Activated T-cell treated with anti-CD3 and anti-CD28 coated beads, Interleukin-2, amount 50 U/mL, for 24 hours (primary cell): ENCODE measurements at regions not wholly inside any gene's neighbourhood (a gene's known extent, or its start where the extent isn't known, plus 50 kb on each side); places are given as distances from the start of the nearest gene placed in this dataset.

Experiments used
- DNase-seq: peaks from one replicate; pipeline ENCODE4 v3.0.0-alpha.2; 2020
- H3K27ac Mint-ChIP-seq: 2 replicates; pipeline ENCODE4 v1.8.0; 2020; ENCODE audit warnings: mild to moderate bottlenecking, mixed read lengths
- H3K27me3 Mint-ChIP-seq: 2 replicates; pipeline ENCODE4 v1.8.0; 2020; ENCODE audit warnings: mixed read lengths
- H3K36me3 Mint-ChIP-seq: 2 replicates; pipeline ENCODE4 v1.8.0; 2020; ENCODE audit warnings: low read depth, mixed read lengths
- H3K4me1 Mint-ChIP-seq: 2 replicates; pipeline ENCODE4 v1.8.0; 2020; ENCODE audit warnings: low read depth, mixed read lengths
- H3K4me3 Mint-ChIP-seq: 2 replicates; pipeline ENCODE4 v1.8.0; 2020; ENCODE audit warnings: mild to moderate bottlenecking, moderate library complexity, mixed read lengths
- H3K9me3 Mint-ChIP-seq: 2 replicates; pipeline ENCODE4 v1.8.0; 2020; ENCODE audit warnings: mixed read lengths

- H3K27me3 Mint-ChIP-seq = no peaks in the 10 kb centered on the region
- H3K4me1 Mint-ChIP-seq = no peaks in the 10 kb centered on the region
- peaks cover 26% of the 10 kb centered on the region for H3K9me3 Mint-ChIP-seq
- H3K4me3 Mint-ChIP-seq = no peak overlapping the region
- no peak overlapping the region for H3K27ac Mint-ChIP-seq
- no peaks in the 10 kb centered on the region for H3K36me3 Mint-ChIP-seq
- DNase-seq = no peak
Measured at GRCh38 chr2:123687064-123687463, 338.0 kb upstream of the CNTNAP5 start.

GRCh38 chr2:123688231-123688940 is 336.7 kb upstream of the CNTNAP5 start:
- no peak for DNase-seq
- Mint-ChIP-seq H3K27ac (no peak overlapping the region), H3K9me3 (peaks cover 27% of the 10 kb centered on the region), H3K27me3 (no peaks in the 10 kb centered on the region), H3K4me3 (no peak overlapping the region), H3K4me1 (no peaks in the 10 kb centered on the region), H3K36me3 (no peaks in the 10 kb centered on the region)

GRCh38 chr2:123692121-123692520 is 333.0 kb upstream of the CNTNAP5 start:
- H3K27ac Mint-ChIP-seq = no peak overlapping the region

GRCh38 chr2:123693836-123694235 is 331.3 kb upstream of the CNTNAP5 start:
- Mint-ChIP-seq H3K27ac (no peak overlapping the region), H3K4me3 (no peak overlapping the region), H3K27me3 (no peaks in the 10 kb centered on the region), H3K4me1 (no peaks in the 10 kb centered on the region), H3K9me3 (peaks cover 19% of the 10 kb centered on the region), H3K36me3 (no peaks in the 10 kb centered on the region)
- DNase-seq = no peak

More at GRCh38 chr2:123692121-123692520, 333.0 kb upstream of the CNTNAP5 start:
- Mint-ChIP-seq H3K36me3 (no peaks in the 10 kb centered on the region), H3K9me3 (peaks cover 20% of the 10 kb centered on the region), H3K4me1 (no peaks in the 10 kb centered on the region), H3K4me3 (no peak overlapping the region), H3K27me3 (no peaks in the 10 kb centered on the region)
- DNase-seq = no peak

GRCh38 chr2:123695426-123695825 is 329.7 kb upstream of the CNTNAP5 start:
- DNase-seq = no peak
- no peak overlapping the region for H3K27ac Mint-ChIP-seq

GRCh38 chr2:123696021-123696420 is 329.1 kb upstream of the CNTNAP5 start:
- DNase-seq = no peak
- Mint-ChIP-seq H3K4me1 (no peaks in the 10 kb centered on the region), H3K27me3 (no peaks in the 10 kb centered on the region), H3K27ac (no peak overlapping the region), H3K36me3 (no peaks in the 10 kb centered on the region), H3K9me3 (peaks cover 19% of the 10 kb centered on the region), H3K4me3 (no peak overlapping the region)

More at GRCh38 chr2:123695426-123695825, 329.7 kb upstream of the CNTNAP5 start:
- peaks cover 19% of the 10 kb centered on the region for H3K9me3 Mint-ChIP-seq
- no peaks in the 10 kb centered on the region for H3K4me1 Mint-ChIP-seq
- H3K36me3 Mint-ChIP-seq = no peaks in the 10 kb centered on the region
- no peak overlapping the region for H3K4me3 Mint-ChIP-seq
- no peaks in the 10 kb centered on the region for H3K27me3 Mint-ChIP-seq

- Mint-ChIP-seq H3K36me3 (no peaks in the 10 kb centered on the region), H3K27ac (no peak overlapping the region), H3K9me3 (peaks cover 17% of the 10 kb centered on the region), H3K4me1 (no peaks in the 10 kb centered on the region), H3K4me3 (no peak overlapping the region), H3K27me3 (no peaks in the 10 kb centered on the region)
- DNase-seq = no peak
Measured at GRCh38 chr2:123696799-123697410, 328.2 kb upstream of the CNTNAP5 start.

- H3K9me3 Mint-ChIP-seq = peaks cover 8% of the 10 kb centered on the region
- no peak for DNase-seq
- H3K27ac Mint-ChIP-seq = no peak overlapping the region
- no peaks in the 10 kb centered on the region for H3K36me3 Mint-ChIP-seq
- no peak overlapping the region for H3K4me3 Mint-ChIP-seq
- no peaks in the 10 kb centered on the region for H3K4me1 Mint-ChIP-seq
- no peaks in the 10 kb centered on the region for H3K27me3 Mint-ChIP-seq
Measured at GRCh38 chr2:123715467-123715982, 309.6 kb upstream of the CNTNAP5 start.

GRCh38 chr2:123717636-123718334 is 307.3 kb upstream of the CNTNAP5 start:
- H3K4me1 Mint-ChIP-seq = no peaks in the 10 kb centered on the region
- H3K9me3 Mint-ChIP-seq = peaks cover 6% of the 10 kb centered on the region
- no peaks in the 10 kb centered on the region for H3K27me3 Mint-ChIP-seq
- no peak for DNase-seq
- no peak overlapping the region for H3K4me3 Mint-ChIP-seq
- H3K36me3 Mint-ChIP-seq = no peaks in the 10 kb centered on the region
- no peak overlapping the region for H3K27ac Mint-ChIP-seq

- no peak overlapping the region for H3K27ac Mint-ChIP-seq
- H3K9me3 Mint-ChIP-seq = peaks cover 6% of the 10 kb centered on the region
- no peak for DNase-seq
Measured at GRCh38 chr2:123720760-123721159, 304.3 kb upstream of the CNTNAP5 start.

GRCh38 chr2:123723706-123724105 is 301.4 kb upstream of the CNTNAP5 start:
- Mint-ChIP-seq H3K27me3 (no peaks in the 10 kb centered on the region), H3K4me1 (no peaks in the 10 kb centered on the region), H3K36me3 (no peaks in the 10 kb centered on the region), H3K4me3 (no peak overlapping the region), H3K9me3 (peaks cover 12% of the 10 kb centered on the region), H3K27ac (no peak overlapping the region)
- DNase-seq = no peak

More at GRCh38 chr2:123720760-123721159, 304.3 kb upstream of the CNTNAP5 start:
- Mint-ChIP-seq H3K27me3 (no peaks in the 10 kb centered on the region), H3K4me1 (no peaks in the 10 kb centered on the region), H3K36me3 (no peaks in the 10 kb centered on the region), H3K4me3 (no peak overlapping the region)

- H3K27me3 Mint-ChIP-seq = no peaks in the 10 kb centered on the region
- no peak overlapping the region for H3K27ac Mint-ChIP-seq
- peaks cover 10% of the 10 kb centered on the region for H3K9me3 Mint-ChIP-seq
- H3K4me1 Mint-ChIP-seq = no peaks in the 10 kb centered on the region
- no peak overlapping the region for H3K4me3 Mint-ChIP-seq
- H3K36me3 Mint-ChIP-seq = no peaks in the 10 kb centered on the region
- DNase-seq = no peak
Measured at GRCh38 chr2:123732563-123732962, 292.5 kb upstream of the CNTNAP5 start.

GRCh38 chr2:123737371-123737770 is 287.7 kb upstream of the CNTNAP5 start:
- Mint-ChIP-seq H3K27me3 (no peaks in the 10 kb centered on the region), H3K27ac (no peak overlapping the region), H3K4me3 (no peak overlapping the region), H3K9me3 (peaks cover 5% of the 10 kb centered on the region), H3K36me3 (no peaks in the 10 kb centered on the region), H3K4me1 (no peaks in the 10 kb centered on the region)
- no peak for DNase-seq

GRCh38 chr2:123738643-123739042 is 286.4 kb upstream of the CNTNAP5 start:
- Mint-ChIP-seq H3K4me1 (no peaks in the 10 kb centered on the region), H3K36me3 (no peaks in the 10 kb centered on the region), H3K27ac (no peak overlapping the region), H3K27me3 (no peaks in the 10 kb centered on the region), H3K9me3 (peaks cover 7% of the 10 kb centered on the region), H3K4me3 (no peak overlapping the region)
- DNase-seq = no peak

- Mint-ChIP-seq H3K27me3 (no peaks in the 10 kb centered on the region), H3K36me3 (no peaks in the 10 kb centered on the region), H3K4me1 (no peaks in the 10 kb centered on the region), H3K9me3 (peaks cover 3% of the 10 kb centered on the region), H3K27ac (no peak overlapping the region), H3K4me3 (no peak overlapping the region)
- DNase-seq = no peak
Measured at GRCh38 chr2:123746006-123746405, 279.1 kb upstream of the CNTNAP5 start.
